Panc1 (cell line): ENCODE measurements at regions not wholly inside any gene's neighbourhood (a gene's known extent, or its start where the extent isn't known, plus 50 kb on each side); places are given as distances from the start of the nearest gene placed in this dataset.

Experiments
- POLR2AphosphoS5 ChIP-seq: IDR thresholded peaks from 2 replicates; pipeline ENCODE4 v1.6.1; 2012; ENCODE audit warnings: mild to moderate bottlenecking, low read depth, low read length, moderate library complexity
- SIN3A ChIP-seq: IDR thresholded peaks from 2 replicates; pipeline ENCODE4 v1.6.1; 2012; ENCODE audit warnings: low read depth, mild to moderate bottlenecking, low read length, moderate library complexity, borderline replicate concordance; ENCODE audit not compliant: insufficient read depth
- TF ChIP-seq, protein P1 (sequence below): fragments of 450-650 bp; IDR thresholded peaks from 2 replicates; pipeline ENCODE4 v1.5.1; 2017; ENCODE audit warnings: mild to moderate bottlenecking
- TF ChIP-seq, protein P2 (sequence below), 2 experiments: IDR thresholded peaks; 2 replicates each; pipeline ENCODE4 v1.6.1; 2011 to 2012; ENCODE audit warnings: low read depth in 2 of 2, control low read depth in 1 of 2, low read length in 1 of 2, mild to moderate bottlenecking in 1 of 2, moderate library complexity in 1 of 2; ENCODE audit not compliant: insufficient read depth in 1 of 2

DNA sequence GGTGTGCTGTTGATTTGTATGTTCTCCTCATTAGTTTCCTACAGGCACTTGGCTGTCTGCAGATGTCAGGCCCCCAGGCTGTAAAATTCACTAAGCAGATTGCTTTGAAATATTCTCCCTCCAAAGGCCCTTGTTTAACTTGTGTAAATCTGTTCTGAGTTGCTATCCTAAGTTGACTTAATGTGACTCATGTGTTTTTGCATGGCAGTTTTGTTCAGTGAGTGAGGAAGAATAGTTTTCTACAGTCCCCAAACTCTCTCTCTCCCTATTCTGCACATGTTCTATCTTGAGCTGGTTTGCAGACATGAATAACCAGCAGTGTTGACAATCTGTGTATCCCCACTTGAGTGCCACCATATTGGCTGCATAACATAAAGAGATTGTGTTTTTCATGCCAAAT, 1005.4 kb upstream of the DDX18 start:
- TF ChIP-seq, protein P1, sequence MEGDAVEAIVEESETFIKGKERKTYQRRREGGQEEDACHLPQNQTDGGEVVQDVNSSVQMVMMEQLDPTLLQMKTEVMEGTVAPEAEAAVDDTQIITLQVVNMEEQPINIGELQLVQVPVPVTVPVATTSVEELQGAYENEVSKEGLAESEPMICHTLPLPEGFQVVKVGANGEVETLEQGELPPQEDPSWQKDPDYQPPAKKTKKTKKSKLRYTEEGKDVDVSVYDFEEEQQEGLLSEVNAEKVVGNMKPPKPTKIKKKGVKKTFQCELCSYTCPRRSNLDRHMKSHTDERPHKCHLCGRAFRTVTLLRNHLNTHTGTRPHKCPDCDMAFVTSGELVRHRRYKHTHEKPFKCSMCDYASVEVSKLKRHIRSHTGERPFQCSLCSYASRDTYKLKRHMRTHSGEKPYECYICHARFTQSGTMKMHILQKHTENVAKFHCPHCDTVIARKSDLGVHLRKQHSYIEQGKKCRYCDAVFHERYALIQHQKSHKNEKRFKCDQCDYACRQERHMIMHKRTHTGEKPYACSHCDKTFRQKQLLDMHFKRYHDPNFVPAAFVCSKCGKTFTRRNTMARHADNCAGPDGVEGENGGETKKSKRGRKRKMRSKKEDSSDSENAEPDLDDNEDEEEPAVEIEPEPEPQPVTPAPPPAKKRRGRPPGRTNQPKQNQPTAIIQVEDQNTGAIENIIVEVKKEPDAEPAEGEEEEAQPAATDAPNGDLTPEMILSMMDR: no peak
- TF ChIP-seq, protein P2, sequence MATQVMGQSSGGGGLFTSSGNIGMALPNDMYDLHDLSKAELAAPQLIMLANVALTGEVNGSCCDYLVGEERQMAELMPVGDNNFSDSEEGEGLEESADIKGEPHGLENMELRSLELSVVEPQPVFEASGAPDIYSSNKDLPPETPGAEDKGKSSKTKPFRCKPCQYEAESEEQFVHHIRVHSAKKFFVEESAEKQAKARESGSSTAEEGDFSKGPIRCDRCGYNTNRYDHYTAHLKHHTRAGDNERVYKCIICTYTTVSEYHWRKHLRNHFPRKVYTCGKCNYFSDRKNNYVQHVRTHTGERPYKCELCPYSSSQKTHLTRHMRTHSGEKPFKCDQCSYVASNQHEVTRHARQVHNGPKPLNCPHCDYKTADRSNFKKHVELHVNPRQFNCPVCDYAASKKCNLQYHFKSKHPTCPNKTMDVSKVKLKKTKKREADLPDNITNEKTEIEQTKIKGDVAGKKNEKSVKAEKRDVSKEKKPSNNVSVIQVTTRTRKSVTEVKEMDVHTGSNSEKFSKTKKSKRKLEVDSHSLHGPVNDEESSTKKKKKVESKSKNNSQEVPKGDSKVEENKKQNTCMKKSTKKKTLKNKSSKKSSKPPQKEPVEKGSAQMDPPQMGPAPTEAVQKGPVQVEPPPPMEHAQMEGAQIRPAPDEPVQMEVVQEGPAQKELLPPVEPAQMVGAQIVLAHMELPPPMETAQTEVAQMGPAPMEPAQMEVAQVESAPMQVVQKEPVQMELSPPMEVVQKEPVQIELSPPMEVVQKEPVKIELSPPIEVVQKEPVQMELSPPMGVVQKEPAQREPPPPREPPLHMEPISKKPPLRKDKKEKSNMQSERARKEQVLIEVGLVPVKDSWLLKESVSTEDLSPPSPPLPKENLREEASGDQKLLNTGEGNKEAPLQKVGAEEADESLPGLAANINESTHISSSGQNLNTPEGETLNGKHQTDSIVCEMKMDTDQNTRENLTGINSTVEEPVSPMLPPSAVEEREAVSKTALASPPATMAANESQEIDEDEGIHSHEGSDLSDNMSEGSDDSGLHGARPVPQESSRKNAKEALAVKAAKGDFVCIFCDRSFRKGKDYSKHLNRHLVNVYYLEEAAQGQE (IDR thresholded peaks at IDR 0.05; ENCODE audit: insufficient read depth in 1 of 2, low read depth in 2 of 2, low read length in 1 of 2): no peak
- TF ChIP-seq POLR2AphosphoS5 (no peak), SIN3A (no peak)
